OCI-LY7 (cell line): ENCODE measurements at regions not wholly inside any gene's neighbourhood (a gene's known extent, or its start where the extent isn't known, plus 50 kb on each side); places are given as distances from the start of the nearest gene placed in this dataset.

Experiments
- CTCF ChIP-seq: fragments of 200-600 bp; sonication (generic); conservative IDR thresholded peaks from 2 replicates; pipeline ENCODE4 v1.5.1; 2014; ENCODE audit warnings: mild to moderate bottlenecking, antibody characterized with exemption, low read length, moderate library complexity, mixed read lengths
- EZH2phosphoT487 ChIP-seq: fragments of 200-600 bp; sonication (generic); IDR thresholded peaks from 2 replicates; pipeline ENCODE4 v1.6.1; 2018; ENCODE audit warnings: low read depth, borderline replicate concordance, mild to moderate bottlenecking, mixed run types, antibody characterized with exemption, low read length, moderate library complexity, mixed read lengths

GRCh38 chr9:27792971-27793689 is 219.8 kb upstream of the C9orf72 start:
- no peak for TF ChIP-seq CTCF
- no peak for TF ChIP-seq EZH2phosphoT487
